IgD-negative memory B cell (primary cell): ENCODE measurements at regions not wholly inside any gene's neighbourhood (a gene's known extent, or its start where the extent isn't known, plus 50 kb on each side); places are given as distances from the start of the nearest gene placed in this dataset.
"Not testable (repeated sequence)": the region's sequence is repeated elsewhere in the genome, so short reads cannot be mapped to it uniquely, and the experiment has no call there.

Experiments
- H3K27ac Mint-ChIP-seq, 3 donors: one replicate each; pipeline ENCODE4 v1.8.0; 2020 to 2022; ENCODE audit warnings: mild to moderate bottlenecking in 3 of 3, mixed read lengths in 3 of 3, moderate library complexity in 1 of 3
- H3K27me3 Mint-ChIP-seq: one replicate; pipeline ENCODE4 v1.8.0; 2021; ENCODE audit warnings: mixed read lengths
- H3K36me3 Mint-ChIP-seq: one replicate; pipeline ENCODE4 v1.8.0; 2020; ENCODE audit warnings: mild to moderate bottlenecking, mixed read lengths
- H3K4me1 Mint-ChIP-seq, 3 donors: one replicate each; pipeline ENCODE4 v1.8.0; 2020 to 2022; ENCODE audit warnings: mixed read lengths in 3 of 3, mild to moderate bottlenecking in 1 of 3
- H3K4me3 Mint-ChIP-seq, 4 donors: one replicate each; pipeline ENCODE4 v1.8.0; 2020 to 2022; ENCODE audit warnings: mild to moderate bottlenecking in 4 of 4, mixed read lengths in 4 of 4, moderate library complexity in 3 of 4
- H3K9me3 Mint-ChIP-seq, 3 donors: one replicate each; pipeline ENCODE4 v1.8.0; 2020 to 2021; ENCODE audit warnings: mixed read lengths in 3 of 3, mild to moderate bottlenecking in 1 of 3

GRCh38 chr2:34244195-34244594 is 645.1 kb upstream of the FAM98A start:
- Mint-ChIP-seq H3K36me3 (no peaks in the 10 kb centered on the region), H3K4me1 (no peaks in the 10 kb centered on the region), H3K27me3 (no peaks in the 10 kb centered on the region), H3K4me3 (no peak overlapping the region), H3K9me3 (peaks cover 0 to 5% (median 2%) of the 10 kb centered on the region in 3 donors), H3K27ac (no peak overlapping the region)

- Mint-ChIP-seq H3K9me3 (peaks cover 2 to 3% (median 2%) of the 10 kb centered on the region in 3 donors), H3K4me3 (no peak overlapping the region), H3K27me3 (no peaks in the 10 kb centered on the region), H3K27ac (no peak overlapping the region), H3K36me3 (no peaks in the 10 kb centered on the region), H3K4me1 (no peaks in the 10 kb centered on the region)
Observed at GRCh38 chr2:34242763-34243123, 643.6 kb upstream of the FAM98A start.

- no peak overlapping the region for H3K27ac Mint-ChIP-seq
- no peak overlapping the region for H3K4me3 Mint-ChIP-seq
- H3K27me3 Mint-ChIP-seq, result no peaks in the 10 kb centered on the region
- no peaks in the 10 kb centered on the region for H3K36me3 Mint-ChIP-seq
- H3K4me1 Mint-ChIP-seq, result no peaks in the 10 kb centered on the region
- peaks cover 0 to 2% (median under 1%) of the 10 kb centered on the region in 3 donors for H3K9me3 Mint-ChIP-seq
Observed at GRCh38 chr2:34241905-34242762, 643.0 kb upstream of the FAM98A start.

- Mint-ChIP-seq H3K27me3 (no peaks in the 10 kb centered on the region), H3K4me1 (no peaks in the 10 kb centered on the region), H3K36me3 (no peaks in the 10 kb centered on the region), H3K4me3 (no peak overlapping the region), H3K9me3 (peaks cover 0 to 10% (median 4%) of the 10 kb centered on the region in 3 donors), H3K27ac (no peak overlapping the region)
Observed at GRCh38 chr2:34239511-34239910, 640.4 kb upstream of the FAM98A start.

GRCh38 chr2:34234823-34235222 is 635.7 kb upstream of the FAM98A start:
- no peak overlapping the region for H3K4me3 Mint-ChIP-seq
- H3K27me3 Mint-ChIP-seq, result no peaks in the 10 kb centered on the region
- H3K27ac Mint-ChIP-seq, result no peak overlapping the region
- no peaks in the 10 kb centered on the region for H3K36me3 Mint-ChIP-seq
- H3K4me1 Mint-ChIP-seq, result no peaks in the 10 kb centered on the region
- peaks cover 0 to 10% (median 4%) of the 10 kb centered on the region in 3 donors for H3K9me3 Mint-ChIP-seq

- Mint-ChIP-seq H3K27ac (no peak overlapping the region), H3K27me3 (no peaks in the 10 kb centered on the region), H3K36me3 (no peaks in the 10 kb centered on the region), H3K4me3 (no peak overlapping the region), H3K4me1 (no peaks in the 10 kb centered on the region), H3K9me3 (no peaks in the 10 kb centered on the region)
Observed at GRCh38 chr2:34229998-34230397, 630.9 kb upstream of the FAM98A start.

GRCh38 chr2:34215174-34215573 is 616.1 kb upstream of the FAM98A start:
- H3K27ac Mint-ChIP-seq, result no peak overlapping the region
- no peak overlapping the region for H3K4me3 Mint-ChIP-seq
- peaks cover 2 to 14% (median 5%) of the 10 kb centered on the region in 3 donors for H3K9me3 Mint-ChIP-seq
- H3K4me1 Mint-ChIP-seq, result no peaks in the 10 kb centered on the region
- H3K36me3 Mint-ChIP-seq, result no peaks in the 10 kb centered on the region
- H3K27me3 Mint-ChIP-seq, result no peaks in the 10 kb centered on the region

GRCh38 chr2:34210382-34210781 is 611.3 kb upstream of the FAM98A start:
- H3K36me3 Mint-ChIP-seq, H3K4me3 Mint-ChIP-seq, H3K27me3 Mint-ChIP-seq, H3K4me1 Mint-ChIP-seq: not testable (repeated sequence)
- H3K9me3 Mint-ChIP-seq, result peaks cover 7 to 30% (median 10%) of the 10 kb centered on the region in 3 donors
- peak overlapping the region in 1 of 3 donors; percentile 32 for H3K27ac Mint-ChIP-seq

- no peak overlapping the region for H3K4me3 Mint-ChIP-seq
- H3K27me3 Mint-ChIP-seq, result no peaks in the 10 kb centered on the region
- H3K4me1 Mint-ChIP-seq, result no peaks in the 10 kb centered on the region
- H3K9me3 Mint-ChIP-seq, result peaks cover 5 to 11% (median 8%) of the 10 kb centered on the region in 3 donors
- H3K36me3 Mint-ChIP-seq, result peaks cover 4% of the 10 kb centered on the region
- no peak overlapping the region for H3K27ac Mint-ChIP-seq
Observed at GRCh38 chr2:34204560-34204959, 605.5 kb upstream of the FAM98A start.

- H3K9me3 Mint-ChIP-seq, result peaks cover 0 to 6% (median 3%) of the 10 kb centered on the region in 3 donors
- peaks cover 1% of the 10 kb centered on the region for H3K36me3 Mint-ChIP-seq
- H3K27me3 Mint-ChIP-seq, result no peaks in the 10 kb centered on the region
- no peaks in the 10 kb centered on the region for H3K4me1 Mint-ChIP-seq
- no peak overlapping the region for H3K4me3 Mint-ChIP-seq
- H3K27ac Mint-ChIP-seq, result no peak overlapping the region
Observed at GRCh38 chr2:34201099-34201498, 602.0 kb upstream of the FAM98A start.

GRCh38 chr2:34199971-34200370 is 600.9 kb upstream of the FAM98A start:
- Mint-ChIP-seq H3K27me3 (no peaks in the 10 kb centered on the region), H3K4me3 (no peak overlapping the region), H3K4me1 (no peaks in the 10 kb centered on the region), H3K27ac (no peak overlapping the region), H3K36me3 (peaks cover 1% of the 10 kb centered on the region), H3K9me3 (peaks cover 0 to 6% (median 3%) of the 10 kb centered on the region in 3 donors)

- Mint-ChIP-seq H3K4me1 (no peaks in the 10 kb centered on the region), H3K9me3 (peaks cover 2 to 6% (median 4%) of the 10 kb centered on the region in 3 donors), H3K4me3 (no peak overlapping the region), H3K36me3 (peaks cover 1% of the 10 kb centered on the region), H3K27me3 (no peaks in the 10 kb centered on the region), H3K27ac (no peak overlapping the region)
Observed at GRCh38 chr2:34193164-34193563, 594.1 kb upstream of the FAM98A start.

- Mint-ChIP-seq H3K36me3 (no peaks in the 10 kb centered on the region), H3K9me3 (peaks cover 4 to 7% (median 4%) of the 10 kb centered on the region in 3 donors), H3K4me3 (no peak overlapping the region), H3K27ac (no peak overlapping the region), H3K4me1 (no peaks in the 10 kb centered on the region), H3K27me3 (no peaks in the 10 kb centered on the region)
Observed at GRCh38 chr2:34188464-34189303, 589.6 kb upstream of the FAM98A start.

- Mint-ChIP-seq H3K9me3 (peaks cover 2 to 8% (median 5%) of the 10 kb centered on the region in 3 donors), H3K36me3 (peaks cover 3% of the 10 kb centered on the region), H3K4me3 (no peak overlapping the region), H3K4me1 (no peaks in the 10 kb centered on the region), H3K27ac (no peak overlapping the region), H3K27me3 (no peaks in the 10 kb centered on the region)
Observed at GRCh38 chr2:34179511-34179910, 580.4 kb upstream of the FAM98A start.

GRCh38 chr2:34178482-34178881 is 579.4 kb upstream of the FAM98A start:
- no peak overlapping the region for H3K4me3 Mint-ChIP-seq

More at GRCh38 chr2:34178482-34178881, 579.4 kb upstream of the FAM98A start:
- Mint-ChIP-seq H3K27me3 (no peaks in the 10 kb centered on the region), H3K36me3 (peaks cover 3% of the 10 kb centered on the region), H3K27ac (no peak overlapping the region), H3K4me1 (no peaks in the 10 kb centered on the region), H3K9me3 (peaks cover 2 to 6% (median 5%) of the 10 kb centered on the region in 3 donors)
